Fibroblast of villous mesenchyme (primary cell): ENCODE measurements at regions not wholly inside any gene's neighbourhood (a gene's known extent, or its start where the extent isn't known, plus 50 kb on each side); places are given as distances from the start of the nearest gene placed in this dataset.

Experiments
- DNase-seq: peaks from one replicate; pipeline ENCODE4 v3.0.0-alpha.2; 2010; ENCODE audit warnings: low read depth
- H3K4me3 ChIP-seq: 2 replicates; pipeline ENCODE4 v1.5.1; 2011; ENCODE audit warnings: low read depth, mild to moderate bottlenecking, low read length
- CTCF ChIP-seq: IDR thresholded peaks from 2 replicates; pipeline ENCODE4 v1.5.1; 2012; ENCODE audit warnings: low read depth, mild to moderate bottlenecking, low read length; ENCODE audit not compliant: insufficient read depth

DNA sequence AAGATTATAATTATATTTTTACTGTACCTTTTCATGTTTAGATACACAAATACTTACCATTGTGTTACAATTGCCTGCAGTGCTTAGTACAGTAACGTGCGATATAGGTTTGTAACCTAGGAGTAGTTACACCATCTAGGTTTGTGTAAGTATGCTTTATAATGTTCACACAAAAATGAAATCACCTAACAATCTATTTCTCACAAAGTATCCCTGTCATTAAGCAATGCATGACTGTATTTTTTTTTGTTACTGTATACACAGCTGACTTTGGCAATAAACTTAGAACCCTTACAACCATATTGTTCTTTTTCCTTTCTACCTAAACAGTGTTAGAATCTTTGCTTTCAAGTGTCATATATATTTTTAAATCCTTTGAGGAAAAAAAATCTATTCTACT is 303.0 kb upstream of the E2F7 start:
- TF ChIP-seq CTCF: no peak
- H3K4me3 ChIP-seq: no peak overlapping the region
- no peak for DNase-seq

DNA sequence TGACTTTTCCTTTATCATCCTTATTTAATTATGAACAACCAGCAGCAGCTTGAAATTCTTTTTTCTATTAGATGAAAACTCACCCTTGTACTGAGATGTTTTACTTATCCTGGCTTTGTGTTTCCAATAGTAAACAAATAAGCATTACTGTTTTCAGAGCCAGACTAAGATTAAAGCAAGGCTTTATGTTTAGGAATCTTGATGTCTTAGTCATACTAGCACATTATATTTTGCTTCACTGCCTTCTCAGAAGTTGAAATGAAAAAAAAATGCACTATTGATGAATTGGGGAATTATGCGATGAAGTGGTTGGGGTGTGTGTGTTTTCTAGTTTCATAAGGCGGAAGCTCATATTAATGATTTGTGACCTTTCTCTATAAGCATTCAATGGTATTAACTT is 301.2 kb upstream of the E2F7 start:
- H3K4me3 ChIP-seq: no peak overlapping the region
- DNase-seq: no peak
- TF ChIP-seq CTCF: no peak

GRCh38 chr12:77364400-77364799 is 299.0 kb upstream of the E2F7 start:
- DNase-seq: no peak
- TF ChIP-seq CTCF: no peak
- H3K4me3 ChIP-seq: no peak overlapping the region

- no peak overlapping the region for H3K4me3 ChIP-seq
- no peak for TF ChIP-seq CTCF
- no peak for DNase-seq
These were observed 297.3 kb upstream of the E2F7 start for GRCh38 chr12:77362509-77363210.

DNA sequence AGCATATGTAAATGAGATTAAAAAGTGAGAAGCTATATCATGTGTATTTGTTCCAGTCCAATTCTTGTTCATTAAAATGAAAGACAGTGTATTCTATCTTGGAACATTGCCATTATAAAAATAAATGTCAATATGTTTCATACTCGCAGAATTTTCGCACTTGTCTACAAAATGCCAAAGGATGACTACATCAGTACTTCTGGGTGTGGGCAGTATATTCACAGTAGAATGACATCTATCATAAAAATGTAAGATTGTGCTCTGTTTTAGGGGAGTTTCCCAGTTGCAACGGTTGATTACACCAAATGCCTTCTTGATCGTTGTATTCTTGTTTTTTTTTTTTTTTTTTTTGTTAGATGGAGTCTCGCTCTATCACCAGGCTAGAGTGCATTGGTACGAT is 292.3 kb upstream of the E2F7 start:
- no peak for DNase-seq
- no peak for TF ChIP-seq CTCF
- H3K4me3 ChIP-seq: no peak overlapping the region

GRCh38 chr12:77354766-77355362 is 289.5 kb upstream of the E2F7 start:
- no peak for TF ChIP-seq CTCF
- no peak overlapping the region for H3K4me3 ChIP-seq
- no peak for DNase-seq

DNA sequence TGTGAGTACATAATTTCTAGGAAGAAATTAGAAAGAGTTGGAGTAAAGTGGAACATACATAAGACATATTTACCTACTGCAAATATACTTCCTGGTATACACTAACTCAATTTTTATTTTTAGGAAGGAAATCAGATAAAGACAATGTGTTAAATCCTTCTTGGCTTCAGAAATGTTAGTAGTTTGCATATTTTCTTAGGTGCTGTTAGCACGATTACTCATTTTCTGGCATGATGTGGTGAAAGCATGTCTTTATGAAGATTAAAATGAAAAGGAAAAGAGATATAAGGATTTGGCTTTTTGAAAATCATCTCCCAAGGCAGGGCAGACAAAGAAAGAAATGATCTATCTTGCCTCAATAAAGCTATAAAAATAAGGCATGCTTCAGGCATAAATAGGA is 287.6 kb upstream of the E2F7 start:
- TF ChIP-seq CTCF: no peak
- DNase-seq: peak; percentile 1
- no peak overlapping the region for H3K4me3 ChIP-seq
